Thoracic aorta (tissue), 2 donors: ENCODE measurements at regions not wholly inside any gene's neighbourhood (a gene's known extent, or its start where the extent isn't known, plus 50 kb on each side); places are given as distances from the start of the nearest gene placed in this dataset.

Experiments used
- ATAC-seq: fragments of 150-250 bp; one replicate; pipeline ENCODE4 v1.8.0; 2017; ENCODE audit warnings: low read depth; ENCODE audit not compliant: insufficient number of reproducible peaks, low FRiP score
- DNase-seq: peaks from one replicate; pipeline ENCODE4 v3.0.0-alpha.2; 2020; ENCODE audit warnings: low spot score
- H3K27ac ChIP-seq, 2 donors: fragments of 200-600 bp; sonication (generic); 1 replicate in 1 of 2; 2 replicates in 1 of 2; pipeline ENCODE4 v1.5.1; 2016; ENCODE audit warnings: mild to moderate bottlenecking in 2 of 2, moderate library complexity in 2 of 2
- H3K27me3 ChIP-seq: fragments of 200-600 bp; sonication (generic); replicated peaks from 2 replicates; pipeline ENCODE4 v1.6.0; 2016; ENCODE audit warnings: mild to moderate bottlenecking; ENCODE audit not compliant: insufficient read depth
- H3K36me3 ChIP-seq: fragments of 200-600 bp; sonication (generic); one replicate; pipeline ENCODE4 v1.5.1; 2016
- H3K4me1 ChIP-seq, 2 donors: fragments of 200-600 bp; sonication (generic); 1 replicate in 1 of 2; 2 replicates in 1 of 2; pipeline versions ENCODE4 v1.5.1 to v1.6.0; 2016; ENCODE audit warnings: low read depth in 2 of 2, mild to moderate bottlenecking in 1 of 2; ENCODE audit not compliant: control insufficient read depth in 1 of 2
- H3K4me3 ChIP-seq: fragments of 200-600 bp; sonication (generic); 2 replicates; pipeline ENCODE4 v1.5.1; 2016; ENCODE audit warnings: mild to moderate bottlenecking
- H3K9me3 ChIP-seq: fragments of 200-600 bp; sonication (generic); 2 replicates; pipeline ENCODE4 v1.5.1; 2016
- CTCF ChIP-seq: fragments of 200-600 bp; sonication (generic); IDR thresholded peaks from one replicate; pipeline ENCODE4 v1.5.1; 2019; ENCODE audit warnings: antibody characterized with exemption

- DNase-seq (no peak), ATAC-seq (no peak)
- no peaks in the 10 kb centered on the region for H3K4me1 ChIP-seq
- no peak for TF ChIP-seq CTCF
- no peak overlapping the region for H3K4me3 ChIP-seq
- no peaks in the 10 kb centered on the region for H3K36me3 ChIP-seq
- H3K9me3 ChIP-seq, result peaks cover 3% of the 10 kb centered on the region
- no peaks in the 10 kb centered on the region for H3K27me3 ChIP-seq
- H3K27ac ChIP-seq, result no peak overlapping the region
Observed at GRCh38 chr11:115886422-115886733, 382.2 kb upstream of the CADM1 start.

- ATAC-seq, result no peak
Observed at GRCh38 chr11:115885535-115886421, 381.6 kb upstream of the CADM1 start.

GRCh38 chr11:115884800-115885534 is 380.8 kb upstream of the CADM1 start:
- H3K36me3 ChIP-seq, result no peaks in the 10 kb centered on the region
- ATAC-seq (no peak), DNase-seq (no peak)
- no peak for TF ChIP-seq CTCF
- no peak overlapping the region for H3K4me3 ChIP-seq
- peak overlapping the region in 1 of 2 donors; percentile 30 for H3K27ac ChIP-seq
- H3K9me3 ChIP-seq, result peaks cover 4% of the 10 kb centered on the region
- no peaks in the 10 kb centered on the region for H3K27me3 ChIP-seq
- no peaks in the 10 kb centered on the region for H3K4me1 ChIP-seq

More at GRCh38 chr11:115885535-115886421, 381.6 kb upstream of the CADM1 start:
- Histone ChIP-seq H3K27me3 (no peaks in the 10 kb centered on the region), H3K4me3 (no peak overlapping the region), H3K36me3 (no peaks in the 10 kb centered on the region), H3K4me1 (no peaks in the 10 kb centered on the region), H3K9me3 (peaks cover 4% of the 10 kb centered on the region), H3K27ac (peak overlapping the region in 1 of 2 donors; percentile 30)
- DNase-seq, result no peak
- no peak for TF ChIP-seq CTCF

GRCh38 chr11:115874843-115875242 is 370.6 kb upstream of the CADM1 start:
- Histone ChIP-seq H3K4me3 (no peak overlapping the region), H3K27me3 (no peaks in the 10 kb centered on the region), H3K9me3 (no peaks in the 10 kb centered on the region), H3K27ac (no peak overlapping the region), H3K4me1 (peaks cover 0 to 3% of the 10 kb centered on the region in 2 donors), H3K36me3 (no peaks in the 10 kb centered on the region)
- DNase-seq (no peak), ATAC-seq (no peak)
- no peak for TF ChIP-seq CTCF

GRCh38 chr11:115873813-115874212 is 369.6 kb upstream of the CADM1 start:
- no peak overlapping the region for H3K27ac ChIP-seq
- no peak for TF ChIP-seq CTCF
- no peaks in the 10 kb centered on the region for H3K36me3 ChIP-seq
- ATAC-seq (no peak), DNase-seq (no peak)
- peaks cover 0 to 3% of the 10 kb centered on the region in 2 donors for H3K4me1 ChIP-seq
- no peak overlapping the region for H3K4me3 ChIP-seq
- H3K27me3 ChIP-seq, result no peaks in the 10 kb centered on the region
- no peaks in the 10 kb centered on the region for H3K9me3 ChIP-seq
